ENCODE measurements at regions not wholly inside any gene's neighbourhood (a gene's known extent, or its start where the extent isn't known, plus 50 kb on each side); places are given as distances from the start of the nearest gene placed in this dataset.

DNA sequence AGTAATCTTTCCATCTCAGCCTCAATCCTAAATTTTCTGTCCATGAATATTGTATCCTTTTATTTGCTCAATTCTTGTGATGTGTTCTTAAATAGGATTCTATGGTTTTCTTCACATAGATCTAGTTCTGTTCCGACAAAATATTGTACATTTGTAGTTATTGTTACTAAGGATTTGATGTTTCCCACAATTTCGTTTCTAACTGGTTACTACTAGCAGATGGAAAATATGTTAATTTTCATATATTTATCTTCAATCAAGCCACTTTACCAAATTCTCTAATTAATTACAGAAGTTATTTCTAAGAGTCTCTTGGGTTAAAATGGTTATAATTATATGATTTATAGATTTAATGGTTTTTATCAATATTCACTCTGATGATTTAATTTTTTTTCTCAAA lies 60.3 kb downstream of the SEC61B start:
- Histone ChIP-seq H3K36me3 (no peaks in the 10 kb centered on the region), H3K9me3 (no peaks in the 10 kb centered on the region), H3K4me3 (no peak overlapping the region), H3K27me3 (no peaks in the 10 kb centered on the region), H3K27ac (no peak overlapping the region), H3K4me1 (no peaks in the 10 kb centered on the region)
- no peak for ATAC-seq
- no peak for TF ChIP-seq POLR2AphosphoS5 (IDR thresholded peaks at IDR 0.05)
- TF ChIP-seq, protein P1, sequence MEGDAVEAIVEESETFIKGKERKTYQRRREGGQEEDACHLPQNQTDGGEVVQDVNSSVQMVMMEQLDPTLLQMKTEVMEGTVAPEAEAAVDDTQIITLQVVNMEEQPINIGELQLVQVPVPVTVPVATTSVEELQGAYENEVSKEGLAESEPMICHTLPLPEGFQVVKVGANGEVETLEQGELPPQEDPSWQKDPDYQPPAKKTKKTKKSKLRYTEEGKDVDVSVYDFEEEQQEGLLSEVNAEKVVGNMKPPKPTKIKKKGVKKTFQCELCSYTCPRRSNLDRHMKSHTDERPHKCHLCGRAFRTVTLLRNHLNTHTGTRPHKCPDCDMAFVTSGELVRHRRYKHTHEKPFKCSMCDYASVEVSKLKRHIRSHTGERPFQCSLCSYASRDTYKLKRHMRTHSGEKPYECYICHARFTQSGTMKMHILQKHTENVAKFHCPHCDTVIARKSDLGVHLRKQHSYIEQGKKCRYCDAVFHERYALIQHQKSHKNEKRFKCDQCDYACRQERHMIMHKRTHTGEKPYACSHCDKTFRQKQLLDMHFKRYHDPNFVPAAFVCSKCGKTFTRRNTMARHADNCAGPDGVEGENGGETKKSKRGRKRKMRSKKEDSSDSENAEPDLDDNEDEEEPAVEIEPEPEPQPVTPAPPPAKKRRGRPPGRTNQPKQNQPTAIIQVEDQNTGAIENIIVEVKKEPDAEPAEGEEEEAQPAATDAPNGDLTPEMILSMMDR (IDR thresholded peaks at IDR 0.05), result no peak
- TF ChIP-seq EP300 (IDR thresholded peaks at IDR 0.05), result no peak
- no peak for TF ChIP-seq POLR2A (IDR thresholded peaks at IDR 0.05)
- WGBS, 2 donors (ENCODE audit: low coverage in 1 of 2), result 87 to 100% methylated on average over 2 of the region's 2 CpGs

DNA sequence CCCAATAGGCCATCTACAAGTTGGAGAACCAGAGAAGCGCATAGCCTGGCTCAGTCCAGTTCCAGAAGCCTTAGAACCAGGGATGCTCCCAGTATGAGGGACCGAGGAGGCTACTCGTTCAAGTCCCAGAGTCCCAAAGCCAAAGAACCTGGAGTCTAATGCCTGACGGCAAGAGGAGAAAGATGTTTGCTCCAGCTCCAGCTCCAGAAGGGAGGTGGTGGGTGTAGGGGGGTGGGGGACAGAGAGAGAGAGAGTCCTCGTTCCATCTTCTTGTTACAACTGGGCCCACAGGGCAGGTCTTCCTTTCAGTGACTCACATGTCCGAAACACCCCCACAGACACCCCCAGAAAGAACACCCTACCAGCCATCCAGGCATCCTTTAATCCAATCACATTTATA lies 63.9 kb downstream of the SEC61B start:
- WGBS, 2 donors (ENCODE audit: low coverage in 1 of 2), result 86 to 100% methylated on average over 2 to 4 of the region's 6 CpGs
- no peak for ATAC-seq
- TF ChIP-seq, protein P1 (IDR thresholded peaks at IDR 0.05), result no peak
- TF ChIP-seq POLR2A (IDR thresholded peaks at IDR 0.05), result no peak
- TF ChIP-seq POLR2AphosphoS5 (IDR thresholded peaks at IDR 0.05), result no peak
- TF ChIP-seq EP300 (IDR thresholded peaks at IDR 0.05), result no peak
- Histone ChIP-seq H3K36me3 (no peaks in the 10 kb centered on the region), H3K27me3 (no peaks in the 10 kb centered on the region), H3K27ac (no peak overlapping the region), H3K4me3 (no peak overlapping the region), H3K4me1 (no peaks in the 10 kb centered on the region), H3K9me3 (no peaks in the 10 kb centered on the region)

DNA sequence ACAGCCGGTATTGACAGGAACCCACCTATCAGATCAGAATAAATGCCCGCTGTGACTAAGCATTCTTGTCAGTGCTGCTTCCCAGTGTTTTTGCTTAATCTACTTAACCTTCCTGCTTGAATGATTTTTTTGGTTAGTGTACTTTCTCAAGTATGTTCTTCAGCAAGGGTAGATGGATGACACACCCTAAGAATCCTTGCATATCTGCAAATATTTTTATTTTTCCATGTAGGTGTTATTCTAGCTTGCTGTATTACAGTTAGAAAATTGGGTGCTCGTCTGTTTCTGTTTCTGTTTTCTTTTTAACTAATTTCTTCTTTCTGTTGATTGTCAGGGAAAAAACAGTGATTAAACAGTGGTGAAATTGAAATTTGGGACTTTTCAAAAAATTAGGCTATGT lies 64.5 kb downstream of the SEC61B start:
- Histone ChIP-seq H3K36me3 (no peaks in the 10 kb centered on the region), H3K27ac (no peak overlapping the region), H3K27me3 (no peaks in the 10 kb centered on the region), H3K4me3 (no peak overlapping the region), H3K4me1 (no peaks in the 10 kb centered on the region), H3K9me3 (no peaks in the 10 kb centered on the region)
- ATAC-seq, result no peak
- WGBS, 2 donors (ENCODE audit: low coverage in 1 of 2), result 72 to 76% methylated on average over 3 of the region's 3 CpGs
- no peak for TF ChIP-seq POLR2AphosphoS5 (IDR thresholded peaks at IDR 0.05)
- TF ChIP-seq, protein P1 (IDR thresholded peaks at IDR 0.05), result no peak
- no peak for TF ChIP-seq POLR2A (IDR thresholded peaks at IDR 0.05)
- TF ChIP-seq EP300 (IDR thresholded peaks at IDR 0.05), result no peak

DNA sequence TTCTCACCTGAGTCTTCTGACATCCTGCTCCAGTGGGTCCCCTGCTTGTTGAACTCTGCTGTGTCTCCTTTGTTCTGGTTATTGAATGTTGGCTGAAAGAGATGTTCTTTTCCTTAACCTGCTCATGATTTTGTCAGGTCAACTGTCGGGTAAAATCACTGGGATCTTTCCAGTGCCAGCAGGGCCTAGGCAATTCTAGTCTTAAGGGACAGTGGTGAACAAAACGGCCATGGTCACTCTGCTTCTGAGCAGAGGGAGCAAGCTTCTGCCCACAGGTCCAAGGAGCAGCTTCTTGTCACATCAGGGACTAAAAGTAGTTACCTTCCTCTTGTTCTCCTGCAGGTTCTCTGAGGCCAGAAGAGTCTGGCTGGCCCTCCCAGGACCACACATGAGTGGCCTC lies 65.6 kb downstream of the SEC61B start:
- Histone ChIP-seq H3K4me1 (no peaks in the 10 kb centered on the region), H3K36me3 (no peaks in the 10 kb centered on the region)

DNA sequence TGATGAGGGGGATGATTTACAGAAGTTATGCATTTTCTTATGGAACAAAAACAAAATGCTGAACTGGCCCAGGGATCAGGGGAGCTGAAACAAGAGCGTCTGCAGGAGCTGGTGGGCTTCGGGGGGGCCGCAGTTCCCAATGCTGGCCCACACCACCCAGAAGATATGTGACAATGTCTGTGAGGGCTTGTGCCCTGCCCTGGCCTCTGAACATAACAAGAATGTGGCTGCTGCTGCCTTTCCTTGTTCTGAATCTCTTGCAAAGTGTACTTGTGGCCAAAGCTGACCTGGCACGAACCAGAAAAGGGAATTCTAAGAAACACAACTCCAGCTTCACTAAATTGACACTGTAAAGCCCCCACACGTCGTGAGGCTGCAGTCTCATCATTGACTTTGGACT lies 66.7 kb downstream of the SEC61B start:
- Histone ChIP-seq H3K27me3 (no peaks in the 10 kb centered on the region), H3K4me1 (no peaks in the 10 kb centered on the region), H3K27ac (no peak overlapping the region), H3K9me3 (no peaks in the 10 kb centered on the region), H3K4me3 (no peak overlapping the region), H3K36me3 (no peaks in the 10 kb centered on the region)
- 61 to 93% methylated on average over 2 of the region's 6 CpGs for WGBS, 2 donors (ENCODE audit: low coverage in 1 of 2)
- ATAC-seq, result no peak
- TF ChIP-seq, protein P1 (IDR thresholded peaks at IDR 0.05), result no peak

More for the DNA sequence above, 65.6 kb downstream of the SEC61B start:
- TF ChIP-seq POLR2A (IDR thresholded peaks at IDR 0.05), result no peak
- TF ChIP-seq EP300 (IDR thresholded peaks at IDR 0.05), result no peak
- TF ChIP-seq POLR2AphosphoS5 (IDR thresholded peaks at IDR 0.05), result no peak
- TF ChIP-seq, protein P1 (IDR thresholded peaks at IDR 0.05), result no peak
- ATAC-seq, result no peak
- Histone ChIP-seq H3K4me3 (no peak overlapping the region), H3K9me3 (no peaks in the 10 kb centered on the region), H3K27ac (no peak overlapping the region), H3K27me3 (no peaks in the 10 kb centered on the region)
- 100% methylated on average over 2 of the region's 2 CpGs; no CpG with 5 or more reads in 1 of the 2 donors for WGBS, 2 donors (ENCODE audit: low coverage in 1 of 2)
